ENCODE measurements at regions not wholly inside any gene's neighbourhood (a gene's known extent, or its start where the extent isn't known, plus 50 kb on each side); places are given as distances from the start of the nearest gene placed in this dataset.
"Not testable (repeated sequence)": the region's sequence is repeated elsewhere in the genome, so short reads cannot be mapped to it uniquely, and the experiment has no call there.

DNA sequence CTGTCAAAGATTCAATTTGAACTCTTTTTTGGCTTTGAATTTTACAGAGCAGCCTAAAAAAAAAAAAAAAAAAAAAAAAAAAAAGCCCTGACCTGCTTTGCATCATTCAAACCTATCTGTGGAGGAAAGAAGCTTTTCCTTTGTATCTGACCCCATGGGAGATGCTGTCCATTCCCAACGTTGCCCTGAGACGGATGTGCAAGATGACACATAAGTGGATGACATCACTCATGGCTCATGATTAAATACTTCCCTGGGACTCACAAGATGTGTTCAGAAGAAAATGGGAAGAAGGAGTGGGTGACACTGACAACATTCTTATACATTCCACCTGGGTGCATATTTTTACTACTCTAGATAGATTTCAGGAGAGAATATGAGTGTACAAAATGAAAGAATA is 245.7 kb upstream of the ELAVL2 start:
- H3K4me3 ChIP-seq (replicated peaks in 1 of 2; ENCODE audit: low read depth in 2 of 2, low read length in 2 of 2): no peak overlapping the region
- DNase-seq (ENCODE audit: low read depth in 2 of 2): no peak
- no peak for TF ChIP-seq CTCF (IDR thresholded peaks at IDR 0.05; ENCODE audit: low read depth, low read length)

- H3K4me3 ChIP-seq (replicated peaks in 1 of 2; ENCODE audit: low read depth in 2 of 2, low read length in 2 of 2): no peak overlapping the region
- TF ChIP-seq CTCF (IDR thresholded peaks at IDR 0.05; ENCODE audit: low read depth, low read length): no peak
- DNase-seq (ENCODE audit: low read depth in 2 of 2): no peak
Measured at GRCh38 chr9:24071091-24071490, 245.1 kb upstream of the ELAVL2 start.

DNA sequence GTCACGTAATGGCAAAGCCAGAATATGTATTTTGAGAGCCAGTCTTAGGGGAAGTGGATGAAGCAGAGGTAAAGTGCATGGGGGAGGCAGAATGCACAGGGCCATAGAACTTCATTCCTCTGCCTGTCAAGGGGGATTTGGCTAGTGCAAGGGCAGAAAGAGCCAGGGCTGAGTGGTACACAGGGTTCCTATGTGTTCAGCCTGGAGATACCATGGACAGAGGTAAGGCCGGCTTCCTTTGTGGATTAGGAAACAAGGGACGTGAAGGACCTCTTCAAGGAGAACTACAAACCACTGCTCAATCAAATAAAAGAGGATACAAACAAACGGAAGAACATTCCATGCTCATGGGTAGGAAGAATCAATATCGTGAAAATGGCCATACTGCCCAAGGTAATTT is 241.1 kb upstream of the ELAVL2 start:
- H3K4me3 ChIP-seq (replicated peaks in 1 of 2; ENCODE audit: low read depth in 2 of 2, low read length in 2 of 2); DNase-seq (ENCODE audit: low read depth in 2 of 2): not testable (repeated sequence)

- H3K4me3 ChIP-seq (replicated peaks in 1 of 2; ENCODE audit: low read depth in 2 of 2, low read length in 2 of 2): no peak overlapping the region
- no peak for TF ChIP-seq CTCF (IDR thresholded peaks at IDR 0.05; ENCODE audit: low read depth, low read length)
- no peak for DNase-seq (ENCODE audit: low read depth in 2 of 2)
Measured at GRCh38 chr9:24059651-24060050, 233.6 kb upstream of the ELAVL2 start.

DNA sequence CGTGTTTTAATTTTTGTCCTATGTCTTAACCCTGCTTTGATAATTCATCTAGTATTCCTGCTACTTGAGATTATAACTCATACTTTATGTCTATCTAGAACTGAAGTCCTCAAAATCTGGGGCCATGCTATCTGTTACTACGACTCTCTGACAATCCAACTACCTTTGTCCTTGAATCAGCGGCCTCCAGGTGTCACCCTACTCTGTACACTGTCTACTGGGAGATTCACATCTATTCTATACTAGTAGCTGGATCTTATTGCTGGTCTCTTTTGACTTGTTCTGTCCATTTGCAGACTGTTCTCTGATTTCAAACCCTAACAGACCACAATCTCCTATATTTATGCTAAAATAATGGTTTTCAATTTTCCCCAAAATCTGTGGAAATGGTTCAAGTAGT is 225.5 kb upstream of the ELAVL2 start:
- DNase-seq (ENCODE audit: low read depth in 2 of 2): no peak
- H3K4me3 ChIP-seq (replicated peaks in 1 of 2; ENCODE audit: low read depth in 2 of 2, low read length in 2 of 2): no peak overlapping the region
- no peak for TF ChIP-seq CTCF (IDR thresholded peaks at IDR 0.05; ENCODE audit: low read depth, low read length)

DNA sequence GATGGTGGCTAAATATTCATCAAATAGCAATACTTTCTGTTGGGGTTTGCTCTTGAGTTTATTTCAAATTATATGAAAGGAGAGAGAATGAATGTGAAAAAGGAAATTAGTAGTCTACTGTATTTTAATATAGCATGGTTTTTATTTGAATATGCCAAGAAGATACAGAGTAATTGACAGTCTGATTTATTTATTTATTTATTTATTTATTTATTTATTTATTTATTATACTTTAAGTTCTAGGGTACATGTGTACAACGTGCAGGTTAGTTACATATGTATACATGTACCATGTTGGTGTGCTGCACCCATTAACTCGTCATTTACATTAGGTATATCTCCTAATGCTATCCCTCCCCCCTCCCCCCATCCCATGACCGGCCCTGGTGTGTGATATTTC is 224.2 kb upstream of the ELAVL2 start:
- DNase-seq (ENCODE audit: low read depth in 2 of 2); H3K4me3 ChIP-seq (replicated peaks in 1 of 2; ENCODE audit: low read depth in 2 of 2, low read length in 2 of 2): not testable (repeated sequence)

GRCh38 chr9:24045150-24045549 is 219.1 kb upstream of the ELAVL2 start:
- no peak for TF ChIP-seq CTCF (IDR thresholded peaks at IDR 0.05; ENCODE audit: low read depth, low read length)
- H3K4me3 ChIP-seq (replicated peaks in 1 of 2; ENCODE audit: low read depth in 2 of 2, low read length in 2 of 2): no peak overlapping the region
- no peak for DNase-seq (ENCODE audit: low read depth in 2 of 2)

GRCh38 chr9:24044576-24044975 is 218.5 kb upstream of the ELAVL2 start:
- no peak overlapping the region for H3K4me3 ChIP-seq (replicated peaks in 1 of 2; ENCODE audit: low read depth in 2 of 2, low read length in 2 of 2)
- no peak for TF ChIP-seq CTCF (IDR thresholded peaks at IDR 0.05; ENCODE audit: low read depth, low read length)
- no peak for DNase-seq (ENCODE audit: low read depth in 2 of 2)
